ENCODE measurements at regions not wholly inside any gene's neighbourhood (a gene's known extent, or its start where the extent isn't known, plus 50 kb on each side); places are given as distances from the start of the nearest gene placed in this dataset.
"Not testable (repeated sequence)": the region's sequence is repeated elsewhere in the genome, so short reads cannot be mapped to it uniquely, and the experiment has no call there.

DNA sequence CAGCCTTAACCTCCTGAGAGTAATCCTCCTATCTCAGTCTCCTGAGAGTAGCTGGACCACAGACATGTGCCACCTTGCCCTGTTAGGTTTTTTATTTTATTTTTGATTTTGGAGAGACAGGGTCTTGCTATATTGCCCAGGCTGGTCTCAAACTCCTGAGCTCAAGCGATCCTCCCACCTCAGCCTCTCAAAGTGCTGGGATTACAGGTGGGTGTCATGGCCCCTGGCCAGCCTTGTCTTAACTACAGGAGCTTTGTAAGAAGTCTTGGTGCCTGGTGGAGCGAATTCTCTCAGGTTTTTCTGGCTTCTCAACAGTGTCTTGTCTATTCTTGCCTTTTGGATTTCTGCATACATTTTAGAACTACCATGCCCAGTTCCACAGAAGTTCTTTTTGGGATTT lies 546.4 kb downstream of the TBC1D22A start:
- ATAC-seq (ENCODE audit: low FRiP score) = no peak
- TF ChIP-seq, protein P1, sequence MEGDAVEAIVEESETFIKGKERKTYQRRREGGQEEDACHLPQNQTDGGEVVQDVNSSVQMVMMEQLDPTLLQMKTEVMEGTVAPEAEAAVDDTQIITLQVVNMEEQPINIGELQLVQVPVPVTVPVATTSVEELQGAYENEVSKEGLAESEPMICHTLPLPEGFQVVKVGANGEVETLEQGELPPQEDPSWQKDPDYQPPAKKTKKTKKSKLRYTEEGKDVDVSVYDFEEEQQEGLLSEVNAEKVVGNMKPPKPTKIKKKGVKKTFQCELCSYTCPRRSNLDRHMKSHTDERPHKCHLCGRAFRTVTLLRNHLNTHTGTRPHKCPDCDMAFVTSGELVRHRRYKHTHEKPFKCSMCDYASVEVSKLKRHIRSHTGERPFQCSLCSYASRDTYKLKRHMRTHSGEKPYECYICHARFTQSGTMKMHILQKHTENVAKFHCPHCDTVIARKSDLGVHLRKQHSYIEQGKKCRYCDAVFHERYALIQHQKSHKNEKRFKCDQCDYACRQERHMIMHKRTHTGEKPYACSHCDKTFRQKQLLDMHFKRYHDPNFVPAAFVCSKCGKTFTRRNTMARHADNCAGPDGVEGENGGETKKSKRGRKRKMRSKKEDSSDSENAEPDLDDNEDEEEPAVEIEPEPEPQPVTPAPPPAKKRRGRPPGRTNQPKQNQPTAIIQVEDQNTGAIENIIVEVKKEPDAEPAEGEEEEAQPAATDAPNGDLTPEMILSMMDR (IDR thresholded peaks at IDR 0.05) = no peak

DNA sequence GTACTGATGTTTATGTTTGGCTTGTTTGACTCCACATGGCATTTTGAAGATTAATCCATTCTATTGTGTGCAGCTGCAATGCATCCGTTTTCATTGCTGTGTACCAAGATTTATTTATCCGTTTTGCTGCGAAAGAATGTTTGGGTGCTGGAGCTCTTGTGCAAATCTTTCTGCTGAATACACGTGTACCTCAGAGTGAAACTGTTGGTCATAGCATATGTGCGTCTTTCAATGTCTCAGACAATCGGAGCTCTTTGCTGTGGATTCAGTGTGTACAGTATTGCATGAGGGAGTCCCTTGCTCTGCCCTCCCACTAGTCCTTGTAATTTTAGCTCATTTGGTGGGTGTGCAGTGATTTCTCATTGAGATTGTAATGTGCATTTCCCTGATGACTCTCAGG lies 545.4 kb downstream of the TBC1D22A start:
- DNase-seq (ENCODE audit: low spot score) (no peak), ATAC-seq (ENCODE audit: low FRiP score) (no peak)
- TF ChIP-seq, protein P1 (IDR thresholded peaks at IDR 0.05) = no peak

More for the DNA sequence above, 546.4 kb downstream of the TBC1D22A start:
- DNase-seq (ENCODE audit: low spot score) = no peak

DNA sequence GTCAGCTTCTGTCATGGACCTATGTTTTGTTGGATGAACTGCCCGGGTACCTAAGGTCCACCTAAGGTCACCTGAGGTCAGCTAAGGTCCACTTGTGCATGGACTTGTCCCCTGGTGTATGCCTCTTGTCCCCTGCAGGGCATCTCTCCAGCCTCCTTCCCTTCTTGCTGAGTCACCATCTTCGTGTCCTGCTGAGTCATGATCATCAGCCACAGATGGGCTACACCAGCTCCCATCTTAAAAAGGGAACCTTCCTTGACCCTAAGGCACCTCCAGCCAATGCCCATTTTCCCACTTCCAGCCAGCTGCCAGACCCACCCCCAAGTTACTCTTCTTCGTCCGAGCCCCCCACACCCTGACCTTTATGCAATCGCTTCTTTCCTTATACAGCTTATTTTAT lies 544.9 kb downstream of the TBC1D22A start:
- TF ChIP-seq, protein P1 (IDR thresholded peaks at IDR 0.05) = no peak
- DNase-seq (ENCODE audit: low spot score) (no peak), ATAC-seq (ENCODE audit: low FRiP score) (no peak)

DNA sequence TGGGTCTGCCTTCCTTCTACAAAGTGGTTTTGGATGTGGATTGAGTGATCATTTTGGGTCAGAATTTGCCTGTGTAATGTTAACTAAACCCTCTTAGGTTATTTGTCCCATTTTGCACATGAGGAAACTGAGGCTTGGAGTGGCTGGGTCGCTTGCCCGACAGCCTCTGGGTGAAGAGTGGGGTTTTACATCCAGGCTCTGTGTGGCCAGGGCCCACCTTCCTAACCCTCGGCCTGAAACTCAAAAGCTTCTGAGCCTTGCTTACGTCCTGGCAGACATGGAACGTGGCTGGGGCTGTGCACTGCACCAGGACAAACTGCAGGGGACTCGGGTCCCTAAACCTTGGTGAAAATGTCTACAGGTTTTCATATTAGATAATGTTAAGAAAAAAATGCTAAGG lies 542.4 kb downstream of the TBC1D22A start:
- DNase-seq (ENCODE audit: low spot score) (no peak), ATAC-seq (ENCODE audit: low FRiP score) (no peak)
- TF ChIP-seq, protein P1 (IDR thresholded peaks at IDR 0.05) = no peak

DNA sequence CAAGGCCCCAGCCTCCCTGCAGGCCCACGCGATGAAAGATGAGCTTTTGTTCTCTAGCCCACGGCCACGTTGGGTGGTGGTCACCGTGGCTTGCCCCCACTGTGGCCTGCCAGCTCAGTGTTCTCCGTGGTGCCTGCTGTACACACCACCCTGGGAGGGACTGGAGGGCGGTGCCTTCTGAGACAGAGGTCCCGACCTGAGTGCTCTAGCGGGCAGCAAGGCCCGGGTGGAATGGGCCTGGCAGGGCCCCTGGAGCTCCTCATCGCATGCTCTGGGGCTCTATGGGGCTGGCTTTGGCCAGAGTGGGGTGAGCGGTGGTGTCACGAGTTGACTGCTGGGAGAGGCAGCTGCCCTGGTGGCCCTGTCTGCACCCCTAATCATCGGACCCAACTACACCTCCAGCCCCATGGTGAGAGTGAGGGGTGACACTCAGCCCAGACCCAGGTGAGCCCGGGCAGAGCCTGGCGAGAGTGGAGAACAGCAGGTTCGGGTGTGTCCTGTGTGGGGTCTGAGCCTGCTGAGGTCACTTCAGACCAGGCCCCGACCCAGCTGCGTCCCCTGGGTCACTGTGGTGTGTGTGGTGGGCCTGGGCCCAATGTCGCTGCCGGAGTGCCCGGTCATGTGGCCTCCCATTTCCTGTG lies 541.9 kb downstream of the TBC1D22A start:
- no peak for ATAC-seq (ENCODE audit: low FRiP score)
- TF ChIP-seq, protein P1 (IDR thresholded peaks at IDR 0.05) = no peak
- DNase-seq (ENCODE audit: low spot score) = no peak

DNA sequence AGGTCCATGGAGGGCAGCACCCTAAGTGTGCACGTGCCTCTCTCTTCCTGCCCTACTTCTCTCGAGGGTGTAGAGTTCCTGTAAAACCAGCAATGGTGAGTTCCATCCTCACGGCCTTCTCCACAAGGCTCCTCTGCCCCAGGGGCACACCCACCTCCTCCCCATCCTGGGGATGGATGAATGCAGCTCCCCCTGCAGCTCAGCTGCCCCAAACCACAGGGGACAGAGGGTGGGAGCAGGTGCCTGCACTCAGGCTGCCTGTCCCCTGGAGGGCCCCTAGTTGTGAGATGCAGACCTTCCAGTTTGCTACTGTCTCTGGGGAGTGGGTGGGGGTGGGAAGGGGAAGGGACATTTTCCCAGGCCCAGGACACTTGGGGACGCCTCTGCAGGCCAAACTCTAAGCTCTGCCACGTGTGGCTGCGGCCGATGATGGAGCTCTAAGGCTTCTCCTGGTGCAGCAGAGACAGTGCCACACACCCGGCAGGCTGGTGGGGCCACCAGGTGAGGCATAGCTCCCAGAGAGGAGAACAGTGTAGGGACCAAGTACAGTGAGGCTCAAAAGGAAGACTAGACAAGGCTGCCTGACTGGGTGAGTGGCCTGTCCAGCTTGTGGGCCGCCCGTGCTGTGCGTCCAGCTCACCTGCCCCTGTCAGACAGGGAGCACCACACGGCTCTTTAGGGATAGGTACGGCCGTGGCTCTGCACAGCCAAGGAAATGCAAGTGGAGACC lies 540.9 kb downstream of the TBC1D22A start:
- TF ChIP-seq, protein P1 (IDR thresholded peaks at IDR 0.05) = no peak
- ATAC-seq (ENCODE audit: low FRiP score) (no peak), DNase-seq (ENCODE audit: low spot score) (no peak)

DNA sequence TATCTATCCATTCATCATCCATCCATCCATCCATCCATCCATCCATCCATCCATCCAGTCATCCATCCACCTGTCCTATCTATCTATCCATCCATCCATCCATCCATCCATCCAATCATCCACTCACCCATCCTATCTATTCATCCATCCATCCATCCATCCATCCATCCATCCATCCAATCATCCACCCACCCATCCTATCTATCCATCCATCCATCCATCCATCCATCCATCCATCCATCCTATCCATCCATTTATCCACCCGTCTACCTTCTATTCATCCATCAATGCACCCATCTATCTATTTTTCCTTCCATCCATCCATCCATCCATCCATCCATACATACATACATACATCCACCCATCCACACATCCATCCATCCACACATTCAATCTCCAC lies 540.1 kb downstream of the TBC1D22A start:
- ATAC-seq (ENCODE audit: low FRiP score); DNase-seq (ENCODE audit: low spot score): not testable (repeated sequence)

All from omental fat pad (tissue), 3 donors.